D721Med (cell line): ENCODE measurements at regions not wholly inside any gene's neighbourhood (a gene's known extent, or its start where the extent isn't known, plus 50 kb on each side); places are given as distances from the start of the nearest gene placed in this dataset.

ENCODE experiments used
- DNase-seq: peaks from one replicate; pipeline ENCODE4 v3.0.0; 2011; ENCODE audit warnings: low spot score; ENCODE audit not compliant: insufficient read length
- FAIRE-seq: peaks from 2 replicates; lab custom pipeline; 2011; peaks lifted over from hg19 to GRCh38; lab: Jason Lieb, UNC
- TF ChIP-seq, protein P1 (sequence below): IDR thresholded peaks from 2 replicates; pipeline ENCODE4 v1.5.1; 2012; ENCODE audit warnings: mild to moderate bottlenecking, control low read depth; ENCODE audit not compliant: insufficient read depth; ENCODE audit errors: missing control alignments

DNA sequence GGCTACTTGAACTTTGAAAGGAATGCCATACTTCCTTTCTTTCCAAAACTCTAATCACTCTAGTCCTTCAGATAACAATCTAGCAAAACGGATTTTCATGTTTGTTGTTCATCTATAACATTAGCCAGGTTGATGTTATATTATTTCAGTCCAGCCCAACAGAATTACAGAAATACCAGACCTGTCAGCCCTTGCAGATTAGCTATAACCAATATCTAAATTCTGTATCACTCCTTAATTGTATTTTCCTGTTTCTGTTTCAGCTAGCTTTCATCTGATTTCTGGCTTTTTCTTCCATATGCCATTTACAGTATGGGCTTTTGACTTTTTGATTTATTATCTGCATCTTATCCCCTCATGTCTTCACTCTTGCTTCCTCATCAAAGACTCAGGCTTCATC is 479.8 kb upstream of the CDH8 start:
- no peak for FAIRE-seq
- TF ChIP-seq, protein P1, sequence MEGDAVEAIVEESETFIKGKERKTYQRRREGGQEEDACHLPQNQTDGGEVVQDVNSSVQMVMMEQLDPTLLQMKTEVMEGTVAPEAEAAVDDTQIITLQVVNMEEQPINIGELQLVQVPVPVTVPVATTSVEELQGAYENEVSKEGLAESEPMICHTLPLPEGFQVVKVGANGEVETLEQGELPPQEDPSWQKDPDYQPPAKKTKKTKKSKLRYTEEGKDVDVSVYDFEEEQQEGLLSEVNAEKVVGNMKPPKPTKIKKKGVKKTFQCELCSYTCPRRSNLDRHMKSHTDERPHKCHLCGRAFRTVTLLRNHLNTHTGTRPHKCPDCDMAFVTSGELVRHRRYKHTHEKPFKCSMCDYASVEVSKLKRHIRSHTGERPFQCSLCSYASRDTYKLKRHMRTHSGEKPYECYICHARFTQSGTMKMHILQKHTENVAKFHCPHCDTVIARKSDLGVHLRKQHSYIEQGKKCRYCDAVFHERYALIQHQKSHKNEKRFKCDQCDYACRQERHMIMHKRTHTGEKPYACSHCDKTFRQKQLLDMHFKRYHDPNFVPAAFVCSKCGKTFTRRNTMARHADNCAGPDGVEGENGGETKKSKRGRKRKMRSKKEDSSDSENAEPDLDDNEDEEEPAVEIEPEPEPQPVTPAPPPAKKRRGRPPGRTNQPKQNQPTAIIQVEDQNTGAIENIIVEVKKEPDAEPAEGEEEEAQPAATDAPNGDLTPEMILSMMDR = no peak

DNA sequence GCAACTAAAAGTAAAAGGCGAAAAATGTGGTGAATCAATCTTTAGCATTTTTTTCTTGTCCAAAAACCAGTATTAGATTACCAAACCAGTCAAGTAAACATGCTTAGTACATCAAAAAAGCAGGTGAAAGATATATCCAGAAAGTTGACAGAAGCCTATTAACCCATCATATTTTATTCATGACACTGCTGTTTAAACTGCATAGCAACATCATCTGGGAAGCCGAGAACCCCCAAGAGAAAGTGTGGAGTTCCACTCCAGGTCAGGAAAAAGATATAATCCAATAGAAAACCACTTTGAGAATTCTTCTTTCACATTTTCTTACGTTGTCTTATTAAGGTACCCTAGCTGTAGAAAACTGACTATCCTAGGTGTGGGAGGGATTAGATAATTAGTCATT is 466.8 kb upstream of the CDH8 start:
- no peak for DNase-seq
- FAIRE-seq = no peak
- TF ChIP-seq, protein P1 = no peak

More for the DNA sequence above, 479.8 kb upstream of the CDH8 start:
- no peak for DNase-seq

DNA sequence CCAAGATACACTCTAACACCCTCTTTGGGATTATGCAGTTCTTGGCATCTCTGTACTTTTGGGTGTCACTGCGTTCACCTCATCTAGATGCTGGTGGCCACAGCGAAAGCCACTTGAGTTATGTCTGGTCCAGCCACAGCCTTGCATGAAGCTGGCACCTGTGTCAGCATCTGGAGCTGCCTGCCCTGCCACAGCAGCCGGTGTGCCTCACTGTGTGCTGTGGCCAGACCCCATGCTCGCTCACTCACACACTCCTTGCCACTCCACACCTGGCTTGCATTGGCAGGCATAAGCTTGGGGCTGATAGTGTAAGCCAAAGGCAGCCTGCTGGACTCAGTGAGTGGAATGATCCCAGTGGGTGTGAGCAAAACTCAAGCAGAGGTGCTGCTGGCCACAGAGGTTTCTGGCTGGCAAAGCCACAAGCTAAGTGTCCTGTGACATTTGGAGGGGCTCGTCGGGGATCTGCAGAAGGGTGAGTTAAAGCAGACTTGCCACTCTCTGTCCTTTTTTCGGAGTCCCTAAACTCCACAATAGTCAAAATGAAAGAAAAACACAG is 442.7 kb upstream of the CDH8 start:
- TF ChIP-seq, protein P1 = no peak
- FAIRE-seq = no peak

DNA sequence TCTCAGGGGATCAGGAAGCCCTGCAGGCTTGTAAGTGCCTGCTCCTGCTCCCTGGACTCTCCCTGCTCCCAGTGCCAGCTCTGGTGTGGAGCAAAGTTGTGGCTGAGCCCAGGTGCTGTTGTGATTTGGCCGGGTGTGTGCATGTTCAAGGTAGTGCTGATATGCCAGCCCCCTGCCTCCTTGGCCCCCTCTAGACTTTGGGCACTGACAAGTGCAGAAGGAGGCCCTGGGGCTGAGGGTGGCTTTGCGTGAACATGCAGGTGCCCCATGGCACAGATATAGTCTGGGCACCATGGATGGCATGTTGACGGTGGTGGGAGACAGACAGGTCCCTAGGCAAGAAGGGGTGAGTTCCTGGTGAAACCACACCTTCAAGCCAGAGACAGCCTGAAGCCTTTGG is 441.6 kb upstream of the CDH8 start:
- DNase-seq = no peak
- no peak for FAIRE-seq
- TF ChIP-seq, protein P1 = no peak

More for the DNA sequence above, 442.7 kb upstream of the CDH8 start:
- DNase-seq = no peak

DNA sequence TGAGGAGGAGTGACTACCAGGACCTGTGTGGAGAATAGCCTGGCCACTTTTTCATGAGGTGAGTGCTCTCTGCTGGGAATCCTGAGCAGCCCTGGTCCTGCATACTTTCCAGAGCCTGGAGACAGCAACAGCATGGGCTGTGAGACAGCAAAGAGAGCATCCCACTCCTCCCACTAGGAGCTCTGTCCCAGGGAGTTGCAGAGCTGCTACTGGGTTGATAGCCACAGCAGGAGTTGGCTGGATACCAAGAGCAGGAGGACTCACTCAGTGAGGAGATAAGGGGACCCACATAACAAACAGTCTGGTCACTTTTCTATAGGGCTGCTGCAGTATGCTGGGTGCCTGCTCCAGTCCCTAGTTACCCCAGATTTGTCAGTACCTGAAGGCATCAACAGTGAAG is 439.3 kb upstream of the CDH8 start:
- TF ChIP-seq, protein P1 = no peak
- DNase-seq (no peak), FAIRE-seq (no peak)

DNA sequence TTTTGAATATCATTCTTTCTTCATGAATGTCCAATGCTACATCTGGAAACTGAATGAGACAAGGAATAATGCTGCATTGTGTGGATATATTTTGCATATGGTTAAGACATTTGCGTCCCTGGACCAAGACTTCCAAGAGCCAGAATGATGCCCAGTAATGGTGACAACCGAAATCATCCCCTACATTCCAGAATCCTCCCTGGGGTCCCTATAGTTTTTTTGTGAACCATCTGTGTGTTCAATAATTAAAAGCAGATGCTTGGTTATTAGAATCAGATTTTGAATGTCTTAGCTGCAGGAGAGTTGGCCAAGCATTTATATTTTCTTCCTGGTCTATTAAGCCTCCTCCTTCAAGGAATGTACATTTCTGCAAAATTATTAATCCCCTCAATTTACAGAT is 426.7 kb upstream of the CDH8 start:
- TF ChIP-seq, protein P1 = no peak
- DNase-seq = no peak
- FAIRE-seq = no peak

DNA sequence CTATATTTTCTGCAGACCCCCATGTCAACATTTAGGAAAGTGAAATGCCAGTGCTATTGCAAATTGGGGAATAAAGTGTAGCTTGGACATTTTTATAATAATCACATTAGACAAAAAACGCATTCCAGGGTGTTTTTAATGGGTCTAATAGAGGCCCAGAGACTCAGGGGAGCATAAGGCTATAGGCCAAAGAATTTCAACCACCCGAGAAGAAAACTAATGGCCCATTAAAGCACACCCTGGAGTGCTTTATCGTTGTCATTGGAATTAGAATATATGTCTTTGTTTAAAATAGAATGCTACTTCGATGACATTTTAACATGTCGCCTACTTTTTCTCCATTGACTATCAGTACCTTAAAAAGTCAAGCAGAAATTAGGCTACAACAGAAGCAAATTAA is 414.1 kb upstream of the CDH8 start:
- DNase-seq (no peak), FAIRE-seq (no peak)
- TF ChIP-seq, protein P1 = no peak
